Mucosa of descending colon (tissue), 3 donors: ENCODE measurements at regions not wholly inside any gene's neighbourhood (a gene's known extent, or its start where the extent isn't known, plus 50 kb on each side); places are given as distances from the start of the nearest gene placed in this dataset.

Experiments
- ATAC-seq: fragments of 200-7000 bp; cut with Tn5 transposase; one replicate; pipeline ENCODE4 v1.9.1; 2020; ENCODE audit warnings: mild to moderate bottlenecking, moderate library complexity
- DNase-seq, 3 donors: peaks; one replicate each; pipeline ENCODE4 v3.0.0-alpha.2; 2020
- H3K36me3 ChIP-seq: fragments of 200-600 bp; one replicate; pipeline ENCODE4 v1.8.0; 2021; ENCODE audit warnings: low read depth, mild to moderate bottlenecking
- H3K4me1 ChIP-seq: fragments of 200-600 bp; one replicate; pipeline ENCODE4 v1.8.0; 2021; ENCODE audit warnings: low read depth, mild to moderate bottlenecking
- H3K4me3 ChIP-seq: fragments of 200-600 bp; one replicate; pipeline ENCODE4 v1.8.0; 2021; ENCODE audit warnings: mild to moderate bottlenecking
- H3K9me3 ChIP-seq: fragments of 200-600 bp; one replicate; pipeline ENCODE4 v1.8.0; 2021; ENCODE audit warnings: mild to moderate bottlenecking
- intact Hi-C, 2 donors: fragments of 100-400 bp; cut with DNase I in 1 of 2; cut with micrococcal nuclease in 1 of 2; formaldehyde crosslinking; loops; one replicate each; pipeline versions ENCODE4 v1.11.0 to v1.11.1; 2022; cut with DNase I, micrococcal nuclease
- TF ChIP-seq, protein P1 (sequence below): fragments of 200-600 bp; IDR thresholded peaks from one replicate; pipeline ENCODE4 v1.8.0; 2022; ENCODE audit warnings: antibody characterized with exemption, mild to moderate bottlenecking
- donor health status: DM: no; HTN: no; CAD: no; lungs with moderate emphysema.
- donor health status: DM: no; HTN: no; CAD: no.
- donor health status: DM: no; HTN: yes; CAD: no.

DNA sequence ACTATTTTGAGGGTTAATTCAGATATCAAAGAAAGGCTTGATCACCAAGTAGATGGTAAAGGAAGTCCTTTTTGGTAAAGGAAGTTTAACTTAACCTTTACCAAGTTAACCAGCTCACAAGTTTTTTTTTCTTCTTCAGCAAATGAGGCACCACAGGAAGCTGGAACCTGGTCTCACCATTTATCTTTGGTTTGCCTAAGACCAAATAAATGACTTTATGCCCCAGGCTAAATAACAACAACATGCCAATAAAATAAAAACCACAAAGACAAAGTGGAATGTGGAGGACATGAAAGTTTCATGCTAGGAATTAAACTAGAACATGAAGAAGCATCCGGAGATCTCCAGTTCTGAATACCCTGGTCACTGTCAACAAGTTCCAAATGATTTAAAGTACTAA, 116.8 kb upstream of the PRICKLE1 start:
- intact Hi-C loops: no loop called here
- TF ChIP-seq, protein P1, sequence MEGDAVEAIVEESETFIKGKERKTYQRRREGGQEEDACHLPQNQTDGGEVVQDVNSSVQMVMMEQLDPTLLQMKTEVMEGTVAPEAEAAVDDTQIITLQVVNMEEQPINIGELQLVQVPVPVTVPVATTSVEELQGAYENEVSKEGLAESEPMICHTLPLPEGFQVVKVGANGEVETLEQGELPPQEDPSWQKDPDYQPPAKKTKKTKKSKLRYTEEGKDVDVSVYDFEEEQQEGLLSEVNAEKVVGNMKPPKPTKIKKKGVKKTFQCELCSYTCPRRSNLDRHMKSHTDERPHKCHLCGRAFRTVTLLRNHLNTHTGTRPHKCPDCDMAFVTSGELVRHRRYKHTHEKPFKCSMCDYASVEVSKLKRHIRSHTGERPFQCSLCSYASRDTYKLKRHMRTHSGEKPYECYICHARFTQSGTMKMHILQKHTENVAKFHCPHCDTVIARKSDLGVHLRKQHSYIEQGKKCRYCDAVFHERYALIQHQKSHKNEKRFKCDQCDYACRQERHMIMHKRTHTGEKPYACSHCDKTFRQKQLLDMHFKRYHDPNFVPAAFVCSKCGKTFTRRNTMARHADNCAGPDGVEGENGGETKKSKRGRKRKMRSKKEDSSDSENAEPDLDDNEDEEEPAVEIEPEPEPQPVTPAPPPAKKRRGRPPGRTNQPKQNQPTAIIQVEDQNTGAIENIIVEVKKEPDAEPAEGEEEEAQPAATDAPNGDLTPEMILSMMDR: no peak
- H3K36me3 ChIP-seq: no peaks in the 10 kb centered on the region
- H3K4me1 ChIP-seq: no peaks in the 10 kb centered on the region
- no peak for ATAC-seq
- no peak overlapping the region for H3K4me3 ChIP-seq
- peaks cover under 1% of the 10 kb centered on the region for H3K9me3 ChIP-seq
- no peak for DNase-seq

DNA sequence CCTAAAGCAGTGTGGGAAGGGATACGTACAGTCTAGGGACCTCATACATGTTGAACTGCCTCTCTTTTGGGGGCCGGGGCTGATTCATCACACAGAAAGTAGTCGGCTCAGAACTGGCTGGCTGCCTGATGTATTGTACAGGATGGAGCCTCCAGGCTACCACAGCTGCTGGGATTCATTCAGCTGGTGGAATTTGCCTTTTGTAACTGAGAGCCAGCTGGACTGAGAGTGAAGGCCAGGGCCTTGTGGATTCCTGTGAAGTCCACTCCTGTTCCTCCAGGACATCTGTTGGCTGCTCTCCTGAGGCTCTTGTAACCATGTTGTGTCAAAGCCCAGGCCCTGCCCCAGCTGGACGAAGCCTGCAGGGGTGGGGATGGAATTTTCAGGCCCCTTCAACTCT, 116.3 kb upstream of the PRICKLE1 start:
- ATAC-seq: peak; percentile 63
- intact Hi-C loops: no loop called here
- no peaks in the 10 kb centered on the region for H3K36me3 ChIP-seq
- TF ChIP-seq, protein P1: no peak
- peaks cover 3% of the 10 kb centered on the region for H3K9me3 ChIP-seq
- DNase-seq: peak in 2 of 3 donors; percentile 26 to 35
- no peaks in the 10 kb centered on the region for H3K4me1 ChIP-seq
- H3K4me3 ChIP-seq: no peak overlapping the region

DNA sequence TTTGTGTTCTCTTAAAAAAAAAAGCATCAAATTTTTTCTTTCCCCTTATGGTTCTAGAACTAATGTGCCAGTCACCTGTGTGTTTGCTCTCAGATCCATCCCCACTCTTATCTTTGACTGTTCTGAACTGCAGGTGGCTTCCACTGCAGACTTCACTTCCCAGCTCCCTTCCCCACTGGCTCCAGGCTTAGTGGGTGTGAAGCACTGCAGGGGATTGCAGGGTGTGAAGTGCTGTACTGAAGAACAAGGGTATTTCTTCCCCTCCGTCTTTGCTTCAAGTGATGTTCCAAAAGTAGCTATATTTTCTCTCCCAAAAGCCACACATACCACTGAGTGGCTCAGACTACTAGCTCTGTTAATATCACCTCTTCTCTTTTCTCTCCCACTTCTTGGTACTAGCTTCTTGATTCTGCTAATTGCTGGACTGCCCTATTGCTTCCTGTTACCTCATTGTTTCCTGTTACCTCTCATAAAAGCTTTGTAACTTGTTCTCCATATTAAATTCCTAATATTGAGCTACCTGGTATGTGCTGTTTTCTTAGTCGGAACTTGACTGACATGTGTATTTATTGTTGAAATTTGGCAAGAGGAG, 115.4 kb upstream of the PRICKLE1 start:
- Histone ChIP-seq H3K9me3 (peaks cover 3% of the 10 kb centered on the region), H3K4me3 (no peak overlapping the region), H3K4me1 (no peaks in the 10 kb centered on the region), H3K36me3 (no peaks in the 10 kb centered on the region)
- intact Hi-C loops: no loop called here
- TF ChIP-seq, protein P1: no peak
- no peak for DNase-seq
- ATAC-seq: no peak

DNA sequence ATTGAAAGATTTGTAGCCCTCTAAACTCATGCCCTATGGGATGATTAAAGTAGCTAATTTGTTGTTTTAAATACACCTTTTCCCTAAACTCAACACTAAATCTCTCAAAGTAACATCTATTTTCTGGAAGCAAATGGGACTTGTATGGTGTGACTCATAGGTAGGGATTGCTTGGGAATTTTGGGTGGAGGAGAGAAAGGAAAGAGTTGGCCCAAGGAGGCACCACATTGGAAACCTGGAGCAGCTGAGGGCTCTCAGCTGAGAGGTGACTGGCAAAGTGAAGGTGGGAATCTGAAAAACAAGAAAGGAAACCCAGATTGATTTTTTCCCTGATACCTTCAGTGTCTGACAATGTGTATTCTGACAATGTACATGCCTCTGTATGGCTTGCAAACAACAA, 114.8 kb upstream of the PRICKLE1 start:
- H3K4me1 ChIP-seq: no peaks in the 10 kb centered on the region
- no peaks in the 10 kb centered on the region for H3K36me3 ChIP-seq
- no peak for ATAC-seq
- peaks cover 3% of the 10 kb centered on the region for H3K9me3 ChIP-seq
- no peak overlapping the region for H3K4me3 ChIP-seq
- no peak for DNase-seq
- TF ChIP-seq, protein P1: no peak
- intact Hi-C loops: no loop called here

DNA sequence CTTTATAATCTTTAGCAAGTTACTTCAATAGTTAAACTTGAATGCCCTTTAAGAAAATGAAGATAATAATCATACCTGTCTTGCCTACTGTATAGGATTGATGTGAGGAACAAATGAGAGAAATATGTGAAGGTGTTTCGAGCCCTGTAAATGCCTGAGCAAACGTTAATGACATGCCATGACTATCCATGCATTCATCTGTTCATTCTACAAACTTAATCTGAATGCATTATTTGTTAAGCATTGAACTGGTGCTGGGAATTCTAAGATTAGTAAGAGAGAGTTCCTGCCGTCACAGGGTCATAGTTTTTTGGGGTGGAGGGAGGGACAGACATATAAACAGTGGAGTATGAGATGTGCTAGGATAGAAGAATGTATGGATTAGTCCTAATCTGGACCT, 111.5 kb upstream of the PRICKLE1 start:
- DNase-seq (no peak), ATAC-seq (no peak)
- TF ChIP-seq, protein P1: no peak
- peaks cover 3% of the 10 kb centered on the region for H3K9me3 ChIP-seq
- no peaks in the 10 kb centered on the region for H3K4me1 ChIP-seq
- H3K36me3 ChIP-seq: no peaks in the 10 kb centered on the region
- intact Hi-C loops: no loop called here
- H3K4me3 ChIP-seq: no peak overlapping the region

DNA sequence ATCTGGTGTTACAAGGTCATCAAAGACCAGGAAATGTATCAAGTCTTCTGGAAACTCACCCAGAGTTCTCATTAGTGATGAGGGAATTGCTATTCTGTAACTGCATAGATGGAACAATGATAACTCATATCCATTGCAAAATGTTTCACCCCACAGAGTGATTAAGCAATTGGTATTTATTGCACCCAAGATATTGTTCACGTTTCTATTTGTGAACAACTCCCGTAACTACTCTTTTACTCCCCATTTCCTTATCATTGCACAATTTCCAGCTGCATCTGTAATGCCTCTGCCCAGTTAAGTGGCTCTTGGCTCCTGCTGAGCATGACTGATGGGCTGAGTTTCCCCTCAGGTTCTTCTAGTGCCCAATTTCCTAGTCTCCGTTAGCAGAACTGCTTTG, 108.7 kb upstream of the PRICKLE1 start:
- Histone ChIP-seq H3K9me3 (peaks cover 3% of the 10 kb centered on the region), H3K36me3 (no peaks in the 10 kb centered on the region), H3K4me3 (no peak overlapping the region), H3K4me1 (no peaks in the 10 kb centered on the region)
- intact Hi-C loops: no loop called here
- TF ChIP-seq, protein P1: no peak
- ATAC-seq: peak; percentile 19
- no peak for DNase-seq
